Neural cell (in vitro differentiated cells): ENCODE measurements at regions not wholly inside any gene's neighbourhood (a gene's known extent, or its start where the extent isn't known, plus 50 kb on each side); places are given as distances from the start of the nearest gene placed in this dataset.

Experiments
- H2AFZ ChIP-seq: fragments of 200-600, 300-800 bp; sonication (generic), shearing (Covaris generic); 2 replicates; pipeline ENCODE4 v1.6.0; 2014; ENCODE audit warnings: low read depth, mild to moderate bottlenecking, antibody characterized with exemption, low read length, moderate library complexity
- H3F3A ChIP-seq: fragments of 200-600 bp; shearing (Covaris generic); 2 replicates; pipeline ENCODE4 v1.6.1; 2016; ENCODE audit warnings: mild to moderate bottlenecking, moderate library complexity, mixed read lengths, antibody characterized with exemption, low read length; ENCODE audit not compliant: insufficient read depth, poor library complexity, severe bottlenecking
- H3K27ac ChIP-seq: fragments of 200-600, 300-800 bp; sonication (generic), shearing (Covaris generic); 2 replicates; pipeline ENCODE4 v1.5.1; 2014; ENCODE audit warnings: mild to moderate bottlenecking, low read length, moderate library complexity
- H3K27me3 ChIP-seq: fragments of 300-800, 200-600 bp; sonication (generic), shearing (Covaris generic); 2 replicates; pipeline ENCODE4 v1.6.0; 2014; ENCODE audit warnings: mild to moderate bottlenecking, low read depth, low read length, moderate library complexity; ENCODE audit not compliant: insufficient read depth
- H3K36me3 ChIP-seq: fragments of 300-800, 200-600 bp; sonication (generic), shearing (Covaris generic); 2 replicates; pipeline ENCODE4 v1.5.1; 2014; ENCODE audit warnings: mild to moderate bottlenecking, antibody characterized with exemption, low read length, moderate library complexity; ENCODE audit not compliant: insufficient read depth
- H3K4me2 ChIP-seq: fragments of 300-800, 200-600 bp; sonication (generic), shearing (Covaris generic); 2 replicates; pipeline ENCODE4 v1.6.0; 2014; ENCODE audit warnings: mild to moderate bottlenecking, low read length
- H3K4me3 ChIP-seq: fragments of 300-800, 200-600 bp; sonication (generic), shearing (Covaris generic); 2 replicates; pipeline ENCODE4 v1.5.1; 2014; ENCODE audit warnings: mild to moderate bottlenecking, low read length, moderate library complexity
- H3K79me2 ChIP-seq: fragments of 200-600 bp; shearing (Covaris generic); replicated peaks from 2 replicates; pipeline ENCODE4 v1.6.0; 2014; ENCODE audit warnings: mild to moderate bottlenecking, low read length, moderate library complexity; ENCODE audit not compliant: insufficient read depth
- H3K9ac ChIP-seq: fragments of 300-800, 200-600 bp; sonication (generic), shearing (Covaris generic); 2 replicates; pipeline ENCODE4 v1.6.1; 2016; ENCODE audit warnings: mild to moderate bottlenecking, low read length, mixed read lengths
- H3K9me2 ChIP-seq: fragments of 200-600 bp; shearing (Covaris generic); 2 replicates; pipeline ENCODE4 v1.6.1; 2016; ENCODE audit warnings: mild to moderate bottlenecking, low read length, mixed read lengths; ENCODE audit not compliant: insufficient read depth
- H3K9me3 ChIP-seq: fragments of 200-600, 300-800 bp; sonication (generic), shearing (Covaris generic); 2 replicates; pipeline ENCODE4 v1.6.1; 2016; ENCODE audit warnings: mild to moderate bottlenecking, mixed run types, low read length, moderate library complexity, mixed read lengths
- H4K20me1 ChIP-seq: fragments of 200-600 bp; shearing (Covaris generic); 2 replicates; pipeline ENCODE4 v1.6.1; 2016; ENCODE audit warnings: mild to moderate bottlenecking, mixed run types; ENCODE audit not compliant: insufficient read depth
- EP300 ChIP-seq: fragments of 450-650 bp; conservative IDR thresholded peaks from 2 replicates; pipeline ENCODE4 v1.6.1; 2014; ENCODE audit warnings: antibody characterized with exemption, mild to moderate bottlenecking, moderate library complexity; ENCODE audit not compliant: poor library complexity, severe bottlenecking
- EZH2 ChIP-seq: fragments of 200-600, 300-800 bp; shearing (Covaris generic), sonication (generic); IDR thresholded peaks from 2 replicates; pipeline ENCODE4 v1.6.1; 2014; ENCODE audit warnings: antibody characterized with exemption, low read length, borderline replicate concordance, mild to moderate bottlenecking; ENCODE audit not compliant: insufficient read depth, poor library complexity, severe bottlenecking
- MXI1 ChIP-seq: fragments of 450-650 bp; conservative IDR thresholded peaks from 2 replicates; pipeline ENCODE4 v1.6.1; 2014; ENCODE audit warnings: antibody characterized with exemption, mild to moderate bottlenecking; ENCODE audit not compliant: poor library complexity, severe bottlenecking
- POLR2AphosphoS5 ChIP-seq: IDR thresholded peaks from 2 replicates; pipeline ENCODE4 v1.6.1; 2012
- RAD21 ChIP-seq: fragments of 450-650 bp; conservative IDR thresholded peaks from 2 replicates; pipeline ENCODE4 v1.6.1; 2014; ENCODE audit warnings: antibody characterized with exemption, mild to moderate bottlenecking, moderate library complexity
- SMC3 ChIP-seq: fragments of 450-650 bp; conservative IDR thresholded peaks from 2 replicates; pipeline ENCODE4 v1.6.1; 2014; ENCODE audit warnings: antibody characterized with exemption, mild to moderate bottlenecking, moderate library complexity; ENCODE audit not compliant: poor library complexity
- TAF1 ChIP-seq: IDR thresholded peaks from 2 replicates; pipeline ENCODE4 v1.6.1; 2012; ENCODE audit warnings: low read depth
- TF ChIP-seq, protein P1 (sequence below): IDR thresholded peaks from 2 replicates; pipeline ENCODE4 v1.6.1; 2012; ENCODE audit warnings: borderline replicate concordance
- TF ChIP-seq, protein P2 (sequence below): fragments of 450-650 bp; IDR thresholded peaks from 2 replicates; pipeline ENCODE4 v1.5.1; 2014; ENCODE audit warnings: antibody characterized with exemption, mild to moderate bottlenecking, moderate library complexity; ENCODE audit not compliant: poor library complexity, severe bottlenecking

GRCh38 chr18:67710639-67711038 is 194.1 kb upstream of the DSEL start:
- H4K20me1 ChIP-seq, result no peaks in the 10 kb centered on the region
- H3K79me2 ChIP-seq, result no peaks in the 10 kb centered on the region
- no peak overlapping the region for H3K27ac ChIP-seq
- no peaks in the 10 kb centered on the region for H3F3A ChIP-seq
- H3K27me3 ChIP-seq, result no peaks in the 10 kb centered on the region
- H3K36me3 ChIP-seq, result no peaks in the 10 kb centered on the region
- no peaks in the 10 kb centered on the region for H3K9me2 ChIP-seq
- no peak overlapping the region for H3K9ac ChIP-seq
- H2AFZ ChIP-seq, result no peak overlapping the region
- TF ChIP-seq TAF1, result no peak
- TF ChIP-seq EZH2, result no peak
- TF ChIP-seq RAD21, result no peak
- no peak for TF ChIP-seq SMC3
- TF ChIP-seq, protein P1, sequence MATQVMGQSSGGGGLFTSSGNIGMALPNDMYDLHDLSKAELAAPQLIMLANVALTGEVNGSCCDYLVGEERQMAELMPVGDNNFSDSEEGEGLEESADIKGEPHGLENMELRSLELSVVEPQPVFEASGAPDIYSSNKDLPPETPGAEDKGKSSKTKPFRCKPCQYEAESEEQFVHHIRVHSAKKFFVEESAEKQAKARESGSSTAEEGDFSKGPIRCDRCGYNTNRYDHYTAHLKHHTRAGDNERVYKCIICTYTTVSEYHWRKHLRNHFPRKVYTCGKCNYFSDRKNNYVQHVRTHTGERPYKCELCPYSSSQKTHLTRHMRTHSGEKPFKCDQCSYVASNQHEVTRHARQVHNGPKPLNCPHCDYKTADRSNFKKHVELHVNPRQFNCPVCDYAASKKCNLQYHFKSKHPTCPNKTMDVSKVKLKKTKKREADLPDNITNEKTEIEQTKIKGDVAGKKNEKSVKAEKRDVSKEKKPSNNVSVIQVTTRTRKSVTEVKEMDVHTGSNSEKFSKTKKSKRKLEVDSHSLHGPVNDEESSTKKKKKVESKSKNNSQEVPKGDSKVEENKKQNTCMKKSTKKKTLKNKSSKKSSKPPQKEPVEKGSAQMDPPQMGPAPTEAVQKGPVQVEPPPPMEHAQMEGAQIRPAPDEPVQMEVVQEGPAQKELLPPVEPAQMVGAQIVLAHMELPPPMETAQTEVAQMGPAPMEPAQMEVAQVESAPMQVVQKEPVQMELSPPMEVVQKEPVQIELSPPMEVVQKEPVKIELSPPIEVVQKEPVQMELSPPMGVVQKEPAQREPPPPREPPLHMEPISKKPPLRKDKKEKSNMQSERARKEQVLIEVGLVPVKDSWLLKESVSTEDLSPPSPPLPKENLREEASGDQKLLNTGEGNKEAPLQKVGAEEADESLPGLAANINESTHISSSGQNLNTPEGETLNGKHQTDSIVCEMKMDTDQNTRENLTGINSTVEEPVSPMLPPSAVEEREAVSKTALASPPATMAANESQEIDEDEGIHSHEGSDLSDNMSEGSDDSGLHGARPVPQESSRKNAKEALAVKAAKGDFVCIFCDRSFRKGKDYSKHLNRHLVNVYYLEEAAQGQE, result no peak
- TF ChIP-seq, protein P2, sequence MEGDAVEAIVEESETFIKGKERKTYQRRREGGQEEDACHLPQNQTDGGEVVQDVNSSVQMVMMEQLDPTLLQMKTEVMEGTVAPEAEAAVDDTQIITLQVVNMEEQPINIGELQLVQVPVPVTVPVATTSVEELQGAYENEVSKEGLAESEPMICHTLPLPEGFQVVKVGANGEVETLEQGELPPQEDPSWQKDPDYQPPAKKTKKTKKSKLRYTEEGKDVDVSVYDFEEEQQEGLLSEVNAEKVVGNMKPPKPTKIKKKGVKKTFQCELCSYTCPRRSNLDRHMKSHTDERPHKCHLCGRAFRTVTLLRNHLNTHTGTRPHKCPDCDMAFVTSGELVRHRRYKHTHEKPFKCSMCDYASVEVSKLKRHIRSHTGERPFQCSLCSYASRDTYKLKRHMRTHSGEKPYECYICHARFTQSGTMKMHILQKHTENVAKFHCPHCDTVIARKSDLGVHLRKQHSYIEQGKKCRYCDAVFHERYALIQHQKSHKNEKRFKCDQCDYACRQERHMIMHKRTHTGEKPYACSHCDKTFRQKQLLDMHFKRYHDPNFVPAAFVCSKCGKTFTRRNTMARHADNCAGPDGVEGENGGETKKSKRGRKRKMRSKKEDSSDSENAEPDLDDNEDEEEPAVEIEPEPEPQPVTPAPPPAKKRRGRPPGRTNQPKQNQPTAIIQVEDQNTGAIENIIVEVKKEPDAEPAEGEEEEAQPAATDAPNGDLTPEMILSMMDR, result no peak
- no peak for TF ChIP-seq MXI1
- TF ChIP-seq EP300, result no peak
- TF ChIP-seq POLR2AphosphoS5, result no peak
- no peak overlapping the region for H3K4me2 ChIP-seq
- H3K9me3 ChIP-seq, result no peaks in the 10 kb centered on the region
- no peak overlapping the region for H3K4me3 ChIP-seq

DNA sequence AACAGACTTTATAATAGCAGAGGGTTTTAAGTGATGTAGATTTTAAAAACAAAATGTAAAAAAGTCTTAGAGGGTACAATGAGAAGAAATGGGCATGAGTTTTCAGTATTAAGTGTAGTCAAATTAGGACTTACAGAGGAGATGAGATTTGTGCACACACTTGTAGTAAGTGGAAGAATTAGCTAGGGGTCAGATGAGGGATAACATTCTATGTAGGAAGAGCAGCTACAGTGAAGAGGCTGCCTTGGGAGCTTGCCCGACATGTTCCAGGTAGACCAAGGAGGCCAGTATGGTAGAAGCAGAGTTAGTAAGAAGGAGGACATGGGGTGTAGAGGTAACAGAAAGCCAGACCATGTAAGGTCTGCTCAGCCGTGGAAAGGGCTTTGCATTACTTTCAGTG is 189.2 kb upstream of the DSEL start:
- Histone ChIP-seq H3K9me3 (no peaks in the 10 kb centered on the region), H3K4me3 (no peak overlapping the region), H3K9ac (no peak overlapping the region), H3F3A (no peaks in the 10 kb centered on the region), H3K27me3 (no peaks in the 10 kb centered on the region), H3K79me2 (no peaks in the 10 kb centered on the region), H3K9me2 (no peaks in the 10 kb centered on the region), H3K36me3 (no peaks in the 10 kb centered on the region), H3K27ac (no peak overlapping the region), H3K4me2 (no peak overlapping the region), H4K20me1 (no peaks in the 10 kb centered on the region), H2AFZ (no peak overlapping the region)
- no peak for TF ChIP-seq MXI1
- TF ChIP-seq, protein P2, result no peak
- TF ChIP-seq RAD21, result no peak
- no peak for TF ChIP-seq EZH2
- no peak for TF ChIP-seq POLR2AphosphoS5
- TF ChIP-seq TAF1, result no peak
- no peak for TF ChIP-seq EP300
- no peak for TF ChIP-seq SMC3
- TF ChIP-seq, protein P1, result no peak
